ENCODE measurements at regions not wholly inside any gene's neighbourhood (a gene's known extent, or its start where the extent isn't known, plus 50 kb on each side); places are given as distances from the start of the nearest gene placed in this dataset.

- CTCF ChIA-PET = interaction anchor here (1.2 kb wide), 1 partner anchor 11 kb away, joined by 3 read pairs; no protein-coding TSS in a partner anchor
- Histone ChIP-seq H2AFZ (ENCODE audit: control insufficient read depth, low read depth, low read length) (no peak overlapping the region), H3K27ac (ENCODE audit: control insufficient read depth, insufficient read depth) (no peak overlapping the region), H3K27me3 (replicated peaks in 1 of 2; ENCODE audit: control insufficient read depth in 2 of 2, insufficient read depth in 2 of 2, low read length in 1 of 2) (no peaks in the 10 kb centered on the region; a peak in 2 of 4 replicates), H3K9me3 (replicated peaks; ENCODE audit: control insufficient read depth, insufficient read depth, low read length) (no peaks in the 10 kb centered on the region), H3K36me3 (ENCODE audit: control insufficient read depth in 2 of 2, insufficient read depth in 2 of 2, low read length in 1 of 2) (no peaks in the 10 kb centered on the region), H3K9ac (ENCODE audit: control insufficient read depth, insufficient read depth, low read length) (no peak overlapping the region), H3K4me2 (ENCODE audit: control insufficient read depth, insufficient read depth) (no peak overlapping the region), H4K20me1 (ENCODE audit: control insufficient read depth, insufficient read depth) (no peaks in the 10 kb centered on the region), H3K4me3 (no peak overlapping the region), H3K4me1 (ENCODE audit: control insufficient read depth, insufficient read depth, low read length) (no peaks in the 10 kb centered on the region), H3K79me2 (ENCODE audit: control insufficient read depth, insufficient read depth, low read length) (no peaks in the 10 kb centered on the region)
- 49% methylated on average over 14 of the region's 14 CpGs for WGBS (ENCODE audit: insufficient coverage, insufficient replicate concordance, low lambda C conversion rate, missing lambda C conversion rate)
- in situ Hi-C loops (cut with MboI) (no loop called here), intact Hi-C loops (cut with micrococcal nuclease; ENCODE audit: unreplicated experiment) (loop anchor here (10.0 kb wide), 1 partner anchor 64 kb away; no protein-coding TSS in a partner anchor)
- FAIRE-seq (no peak), DNase-seq (ENCODE audit: low read depth, low spot score) (no peak), ATAC-seq (no peak)
- RAD21 ChIA-PET (ENCODE audit: unreplicated experiment) = no interaction called here
- BruUV-seq (replicated peaks) = no TSS peak
- SMC1A ChIA-PET (ENCODE audit: uncharacterized antibody, unreplicated experiment) = interaction anchor here (1.2 kb wide), 1 partner anchor 123 kb away, joined by 4 read pairs; no protein-coding TSS in a partner anchor
- no peak for TF ChIP-seq DPF2 (IDR thresholded peaks at IDR 0.05)
- POLR2A ChIA-PET = no interaction called here
These were observed 103.1 kb upstream of the DMRT1 start for GRCh38 chr9:738209-738915.

- Histone ChIP-seq H3K36me3 (ENCODE audit: control insufficient read depth in 2 of 2, insufficient read depth in 2 of 2, low read length in 1 of 2) (no peaks in the 10 kb centered on the region), H2AFZ (ENCODE audit: control insufficient read depth, low read depth, low read length) (no peak overlapping the region), H3K4me1 (ENCODE audit: control insufficient read depth, insufficient read depth, low read length) (no peaks in the 10 kb centered on the region), H3K27ac (ENCODE audit: control insufficient read depth, insufficient read depth) (no peak overlapping the region), H3K4me3 (no peak overlapping the region), H3K9me3 (replicated peaks; ENCODE audit: control insufficient read depth, insufficient read depth, low read length) (no peaks in the 10 kb centered on the region), H3K79me2 (ENCODE audit: control insufficient read depth, insufficient read depth, low read length) (no peaks in the 10 kb centered on the region), H3K27me3 (replicated peaks in 1 of 2; ENCODE audit: control insufficient read depth in 2 of 2, insufficient read depth in 2 of 2, low read length in 1 of 2) (peaks cover 0 to 4% of the 10 kb centered on the region in 2 experiments; a peak in 3 of 4 replicates), H4K20me1 (ENCODE audit: control insufficient read depth, insufficient read depth) (no peaks in the 10 kb centered on the region), H3K9ac (ENCODE audit: control insufficient read depth, insufficient read depth, low read length) (no peak overlapping the region), H3K4me2 (ENCODE audit: control insufficient read depth, insufficient read depth) (no peak overlapping the region)
- ATAC-seq (no peak), FAIRE-seq (no peak), DNase-seq (ENCODE audit: low read depth, low spot score) (no peak)
- RAD21 ChIA-PET (ENCODE audit: unreplicated experiment) = no interaction called here
- POLR2A ChIA-PET = no interaction called here
- SMC1A ChIA-PET (ENCODE audit: uncharacterized antibody, unreplicated experiment) = no interaction called here
- in situ Hi-C loops (cut with MboI) (no loop called here), intact Hi-C loops (cut with micrococcal nuclease; ENCODE audit: unreplicated experiment) (loop anchor here (10.0 kb wide), 1 partner anchor 65 kb away; no protein-coding TSS in a partner anchor)
- CTCF ChIA-PET = no interaction called here
- BruUV-seq (replicated peaks) = no TSS peak
- TF ChIP-seq TARDBP (IDR thresholded peaks at IDR 0.05; ENCODE audit: borderline replicate concordance) = no peak
- TF ChIP-seq SUPT20H (IDR thresholded peaks at IDR 0.05; ENCODE audit: borderline replicate concordance, control insufficient read depth, low read depth, low read length) = no peak
- TF ChIP-seq SUZ12 (IDR thresholded peaks at IDR 0.05; ENCODE audit: unreplicated experiment) = no peak
- no peak for TF ChIP-seq TCF12 (IDR thresholded peaks at IDR 0.05; ENCODE audit: low read depth, low read length)
- no peak for TF ChIP-seq DPF2 (IDR thresholded peaks at IDR 0.05)
- TF ChIP-seq TCF3 (IDR thresholded peaks at IDR 0.05; ENCODE audit: borderline replicate concordance, insufficient read depth, low read depth, low read length) = no peak
- no peak for TF ChIP-seq SMAD1 (IDR thresholded peaks at IDR 0.05; ENCODE audit: low read depth, partially characterized antibody)
- no peak for TF ChIP-seq POU2F2 (IDR thresholded peaks at IDR 0.05; ENCODE audit: borderline replicate concordance, low read depth, low read length)
- TF ChIP-seq KAT2A (conservative IDR thresholded peaks at IDR 0.05; ENCODE audit: control insufficient read depth, low read depth, low read length) = no peak
- TF ChIP-seq HDGF (IDR thresholded peaks at IDR 0.05) = no peak
- no peak for TF ChIP-seq ZNF622 (IDR thresholded peaks at IDR 0.05)
- no peak for TF ChIP-seq TCF7 (IDR thresholded peaks at IDR 0.05; ENCODE audit: borderline replicate concordance)
- no peak for TF ChIP-seq CHD2 (IDR thresholded peaks at IDR 0.05; ENCODE audit: borderline replicate concordance, low read depth, low read length)
- TF ChIP-seq NR2C2 (IDR thresholded peaks at IDR 0.05; ENCODE audit: borderline replicate concordance, control insufficient read depth, insufficient read length, low read depth) = no peak
- TF ChIP-seq NR2C1 (IDR thresholded peaks at IDR 0.05) = no peak
- TF ChIP-seq JUND (IDR thresholded peaks at IDR 0.05; ENCODE audit: low read depth, low read length) = no peak
- no peak for TF ChIP-seq SMARCA5 (IDR thresholded peaks at IDR 0.05)
These were observed 102.1 kb upstream of the DMRT1 start for GRCh38 chr9:739362-739761.

Data from GM12878 (cell line).